ENCODE measurements at regions not wholly inside any gene's neighbourhood (a gene's known extent, or its start where the extent isn't known, plus 50 kb on each side); places are given as distances from the start of the nearest gene placed in this dataset.

DNA sequence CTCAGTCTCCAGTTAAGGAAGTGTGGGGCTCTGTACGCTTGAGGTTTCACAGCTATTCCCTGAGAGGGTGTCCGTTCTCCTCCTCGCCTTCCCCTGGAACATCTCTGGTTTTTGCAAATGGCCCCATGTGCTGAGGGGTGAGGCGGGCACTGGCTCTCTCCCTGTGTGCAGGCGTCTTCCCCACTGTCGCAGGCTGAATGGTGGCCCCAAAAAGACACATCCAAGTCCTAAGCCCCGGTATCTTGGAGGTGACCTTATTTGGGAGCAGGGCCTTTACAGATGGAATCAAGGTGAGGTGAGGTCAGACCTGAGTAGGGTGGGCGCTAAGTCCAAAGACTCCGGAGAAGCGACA lies 98.0 kb upstream of the TMPRSS2 start:
- TF ChIP-seq, protein P1, sequence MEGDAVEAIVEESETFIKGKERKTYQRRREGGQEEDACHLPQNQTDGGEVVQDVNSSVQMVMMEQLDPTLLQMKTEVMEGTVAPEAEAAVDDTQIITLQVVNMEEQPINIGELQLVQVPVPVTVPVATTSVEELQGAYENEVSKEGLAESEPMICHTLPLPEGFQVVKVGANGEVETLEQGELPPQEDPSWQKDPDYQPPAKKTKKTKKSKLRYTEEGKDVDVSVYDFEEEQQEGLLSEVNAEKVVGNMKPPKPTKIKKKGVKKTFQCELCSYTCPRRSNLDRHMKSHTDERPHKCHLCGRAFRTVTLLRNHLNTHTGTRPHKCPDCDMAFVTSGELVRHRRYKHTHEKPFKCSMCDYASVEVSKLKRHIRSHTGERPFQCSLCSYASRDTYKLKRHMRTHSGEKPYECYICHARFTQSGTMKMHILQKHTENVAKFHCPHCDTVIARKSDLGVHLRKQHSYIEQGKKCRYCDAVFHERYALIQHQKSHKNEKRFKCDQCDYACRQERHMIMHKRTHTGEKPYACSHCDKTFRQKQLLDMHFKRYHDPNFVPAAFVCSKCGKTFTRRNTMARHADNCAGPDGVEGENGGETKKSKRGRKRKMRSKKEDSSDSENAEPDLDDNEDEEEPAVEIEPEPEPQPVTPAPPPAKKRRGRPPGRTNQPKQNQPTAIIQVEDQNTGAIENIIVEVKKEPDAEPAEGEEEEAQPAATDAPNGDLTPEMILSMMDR (IDR thresholded peaks at IDR 0.05; ENCODE audit: low read depth, low read length, poor library complexity, severe bottlenecking), result no peak
- TF ChIP-seq EZH2phosphoT487 (IDR thresholded peaks at IDR 0.05; ENCODE audit: borderline replicate concordance, low read length), result no peak
